ENCODE measurements at regions not wholly inside any gene's neighbourhood (a gene's known extent, or its start where the extent isn't known, plus 50 kb on each side); places are given as distances from the start of the nearest gene placed in this dataset.

- intact Hi-C loops (cut with micrococcal nuclease; ENCODE audit: unreplicated experiment) = no loop called here
- Histone ChIP-seq H3K4me1 (ENCODE audit: control insufficient read depth, insufficient read depth, low read length) (no peaks in the 10 kb centered on the region), H3K4me3 (ENCODE audit: low read depth in 2 of 2, low read length in 2 of 2) (no peak overlapping the region), H3K9me3 (ENCODE audit: control insufficient read depth, insufficient read depth, low read depth, low read length) (no peaks in the 10 kb centered on the region), H3K36me3 (ENCODE audit: control insufficient read depth, insufficient read depth, low read length) (no peaks in the 10 kb centered on the region), H3K27me3 (ENCODE audit: control insufficient read depth, insufficient read depth, low read length) (no peaks in the 10 kb centered on the region), H3K27ac (ENCODE audit: low read length) (no peak overlapping the region)
- in situ Hi-C loops (cut with HindIII; ENCODE audit: low pct_unique_long_range_greater_than_20kb, low sequenced_read_pairs) = no loop called here
- DNase-seq (ENCODE audit: low read depth, low spot score) (no peak), ATAC-seq (no peak)
- ChIA-PET CTCF (no interaction called here), POLR2A (no interaction called here)
- no TSS peak for BruUV-seq (replicated peaks)
- TF ChIP-seq SIN3A (IDR thresholded peaks at IDR 0.05; ENCODE audit: borderline replicate concordance, insufficient read depth, low read depth, low read length) = no peak
Measured at GRCh38 chr1:59123081-59123681, 173.7 kb upstream of the FGGY start.

GRCh38 chr1:59124166-59124565, 172.7 kb upstream of the FGGY start:
- H3K27me3 ChIP-seq (ENCODE audit: control insufficient read depth, insufficient read depth, low read length) = no peaks in the 10 kb centered on the region
- ChIA-PET POLR2A (no interaction called here), CTCF (no interaction called here)
- H3K4me3 ChIP-seq (ENCODE audit: low read depth in 2 of 2, low read length in 2 of 2) = no peak overlapping the region
- no peak for DNase-seq (ENCODE audit: low read depth, low spot score)
- no peak for ATAC-seq
- no peak for TF ChIP-seq POLR2AphosphoS5 (IDR thresholded peaks at IDR 0.05; ENCODE audit: low read depth, low read length)
- TF ChIP-seq SIN3A (IDR thresholded peaks at IDR 0.05; ENCODE audit: borderline replicate concordance, insufficient read depth, low read depth, low read length) = no peak
- TF ChIP-seq TCF7L2 (IDR thresholded peaks at IDR 0.05; ENCODE audit: low read depth, low read length) = no peak
- TF ChIP-seq REST (IDR thresholded peaks at IDR 0.05; ENCODE audit: insufficient read depth in 1 of 2, low read depth in 2 of 2, low read length in 1 of 2) = no peak
- TF ChIP-seq CTCF (IDR thresholded peaks at IDR 0.05) = no peak
- H3K27ac ChIP-seq (ENCODE audit: low read length) = no peak overlapping the region
- in situ Hi-C loops (cut with HindIII; ENCODE audit: low pct_unique_long_range_greater_than_20kb, low sequenced_read_pairs) = no loop called here
- BruUV-seq (replicated peaks) = no TSS peak
- H3K9me3 ChIP-seq (ENCODE audit: control insufficient read depth, insufficient read depth, low read depth, low read length) = no peaks in the 10 kb centered on the region
- H3K4me1 ChIP-seq (ENCODE audit: control insufficient read depth, insufficient read depth, low read length) = no peaks in the 10 kb centered on the region
- H3K36me3 ChIP-seq (ENCODE audit: control insufficient read depth, insufficient read depth, low read length) = no peaks in the 10 kb centered on the region
- intact Hi-C loops (cut with micrococcal nuclease; ENCODE audit: unreplicated experiment) = no loop called here

DNA sequence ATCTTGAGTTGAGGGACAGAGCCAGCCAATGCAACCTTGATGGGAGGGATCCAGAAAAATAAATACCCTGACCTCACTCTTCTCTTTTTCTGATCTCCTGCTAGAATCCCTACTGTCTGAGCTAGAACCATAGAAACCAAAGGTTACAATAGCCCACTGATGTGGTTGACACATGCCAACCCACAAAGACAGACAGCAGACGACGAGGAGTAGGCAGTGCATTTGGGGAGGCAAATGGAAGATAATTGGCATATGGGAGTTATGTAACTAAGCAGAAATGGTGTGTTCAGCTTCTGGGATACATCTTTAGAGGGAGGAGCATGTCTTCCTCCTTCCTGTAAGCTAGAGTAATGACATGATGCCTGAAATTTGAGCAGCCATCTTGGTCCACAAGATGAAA, 171.7 kb upstream of the FGGY start:
- no peaks in the 10 kb centered on the region for H3K27me3 ChIP-seq (ENCODE audit: control insufficient read depth, insufficient read depth, low read length)
- no peaks in the 10 kb centered on the region for H3K4me1 ChIP-seq (ENCODE audit: control insufficient read depth, insufficient read depth, low read length)
- no peak for TF ChIP-seq SIN3A (IDR thresholded peaks at IDR 0.05; ENCODE audit: borderline replicate concordance, insufficient read depth, low read depth, low read length)
- no peak for TF ChIP-seq TCF7L2 (IDR thresholded peaks at IDR 0.05; ENCODE audit: low read depth, low read length)
- TF ChIP-seq POLR2AphosphoS5 (IDR thresholded peaks at IDR 0.05; ENCODE audit: low read depth, low read length) = no peak
- no peak for TF ChIP-seq CTCF (IDR thresholded peaks at IDR 0.05)
- no peak for TF ChIP-seq REST (IDR thresholded peaks at IDR 0.05; ENCODE audit: insufficient read depth in 1 of 2, low read depth in 2 of 2, low read length in 1 of 2)
- no peak overlapping the region for H3K4me3 ChIP-seq (ENCODE audit: low read depth in 2 of 2, low read length in 2 of 2)
- H3K36me3 ChIP-seq (ENCODE audit: control insufficient read depth, insufficient read depth, low read length) = no peaks in the 10 kb centered on the region
- ChIA-PET CTCF (no interaction called here), POLR2A (no interaction called here)
- intact Hi-C loops (cut with micrococcal nuclease; ENCODE audit: unreplicated experiment) = no loop called here
- no peak overlapping the region for H3K27ac ChIP-seq (ENCODE audit: low read length)
- H3K9me3 ChIP-seq (ENCODE audit: control insufficient read depth, insufficient read depth, low read depth, low read length) = no peaks in the 10 kb centered on the region
- DNase-seq (ENCODE audit: low read depth, low spot score) (no peak), ATAC-seq (no peak)
- no TSS peak for BruUV-seq (replicated peaks)
- in situ Hi-C loops (cut with HindIII; ENCODE audit: low pct_unique_long_range_greater_than_20kb, low sequenced_read_pairs) = no loop called here
